PC-3 (cell line): ENCODE measurements at regions not wholly inside any gene's neighbourhood (a gene's known extent, or its start where the extent isn't known, plus 50 kb on each side); places are given as distances from the start of the nearest gene placed in this dataset.
A peak's percentile ranks its signal among the peaks of the same experiment; 100 is the strongest.

ENCODE experiments used
- ATAC-seq: fragments of 200-7000 bp; cut with Tn5 transposase; 2 replicates; pipeline ENCODE4 v1.9.1; 2020; ENCODE audit warnings: mild to moderate bottlenecking, moderate library complexity
- BruUV-seq: library from RNA; stranded (reverse); fragments of 400-500 nt; replicated peaks from 2 replicates; lab custom pipeline; 2021; lab: Mats Ljungman, UMichigan
- CTCF ChIA-PET: fragments of 300-600 bp; sonication (Branson Sonifier 250); formaldehyde crosslinking; loops from one replicate; lab custom pipeline; 2022; ENCODE audit warnings: antibody characterized with exemption; lab: Charles Lee
- POLR2A ChIA-PET: fragments of 300-600 bp; sonication (Branson Sonifier 250); formaldehyde crosslinking; loops from one replicate; lab custom pipeline; 2022; ENCODE audit warnings: antibody characterized with exemption; ENCODE audit not compliant: unreplicated experiment; lab: Charles Lee
- DNase-seq: peaks from one replicate; pipeline ENCODE4 v3.0.0-alpha.2; 2015
- H2AFZ ChIP-seq: fragments of 300-600 bp; sonication (generic); 2 replicates; pipeline ENCODE4 v1.6.0; 2016; ENCODE audit warnings: antibody characterized with exemption, low read length
- H3F3A ChIP-seq: fragments of 300-600 bp; sonication (generic); one replicate; pipeline ENCODE4 v1.6.0; 2017; ENCODE audit warnings: antibody characterized with exemption, low read length, control low read depth, mild to moderate bottlenecking; ENCODE audit not compliant: unreplicated experiment
- H3K27ac ChIP-seq: fragments of 300-600 bp; sonication (generic); 2 replicates; pipeline ENCODE4 v1.5.1; 2016; ENCODE audit warnings: mild to moderate bottlenecking, low read length
- H3K27me3 ChIP-seq: fragments of 300-600 bp; sonication (generic); 2 replicates; pipeline ENCODE4 v1.6.1; 2016; ENCODE audit warnings: low read length, mixed read lengths
- H3K36me3 ChIP-seq: fragments of 300-600 bp; sonication (generic); 2 replicates; pipeline ENCODE4 v1.6.1; 2016; ENCODE audit warnings: low read depth, mixed run types, low read length, mixed read lengths
- H3K4me1 ChIP-seq: fragments of 300-600 bp; sonication (generic); 2 replicates; pipeline ENCODE4 v1.5.1; 2016; ENCODE audit warnings: low read length; ENCODE audit not compliant: insufficient read depth
- H3K4me2 ChIP-seq: fragments of 300-600 bp; sonication (generic); 2 replicates; pipeline ENCODE4 v1.6.0; 2016; ENCODE audit warnings: low read length
- H3K4me3 ChIP-seq: fragments of 300-600 bp; sonication (generic); 2 replicates; pipeline ENCODE4 v1.5.1; 2016; ENCODE audit warnings: mild to moderate bottlenecking, low read length, mixed read lengths
- H3K79me2 ChIP-seq: fragments of 300-600 bp; sonication (generic); 2 replicates; pipeline ENCODE4 v1.6.1; 2017; ENCODE audit warnings: low read length, mixed read lengths
- H3K9ac ChIP-seq: fragments of 300-600 bp; sonication (generic); 2 replicates; pipeline ENCODE4 v1.6.0; 2016; ENCODE audit warnings: mild to moderate bottlenecking, low read length
- H3K9me2 ChIP-seq: fragments of 300-600 bp; sonication (generic); replicated peaks from 2 replicates; pipeline ENCODE4 v1.6.1; 2016; ENCODE audit warnings: mixed run types, low read length, mixed read lengths
- H3K9me3 ChIP-seq: fragments of 300-600 bp; sonication (generic); 2 replicates; pipeline ENCODE4 v1.6.1; 2016; ENCODE audit warnings: low read length, mixed read lengths
- H4K20me1 ChIP-seq: fragments of 300-600 bp; sonication (generic); 2 replicates; pipeline ENCODE4 v1.6.1; 2016; ENCODE audit warnings: low read length, mixed read lengths
- CTCF ChIP-seq: fragments of 300-600 bp; sonication (generic); conservative IDR thresholded peaks from 2 replicates; pipeline ENCODE4 v1.5.1; 2017; ENCODE audit warnings: antibody characterized with exemption, low read depth, mild to moderate bottlenecking, low read length
- EZH2 ChIP-seq: fragments of 300-600 bp; sonication (generic); IDR thresholded peaks from one replicate; pipeline ENCODE4 v1.6.1; 2017; ENCODE audit warnings: antibody characterized with exemption, mild to moderate bottlenecking, low read length; ENCODE audit not compliant: unreplicated experiment
- EZH2phosphoT487 ChIP-seq: fragments of 300-600 bp; sonication (generic); IDR thresholded peaks from 2 replicates; pipeline ENCODE4 v1.6.1; 2018; ENCODE audit warnings: mild to moderate bottlenecking, antibody characterized with exemption, low read length, borderline replicate concordance
- intact Hi-C: fragments of 100-400 bp; cut with micrococcal nuclease; formaldehyde crosslinking; loops from 2 replicates; pipeline ENCODE4 v1.9.0; 2023

- ChIA-PET CTCF (no interaction called here), POLR2A (no interaction called here)
- H3K4me1 ChIP-seq: no peaks in the 10 kb centered on the region
- H3K4me3 ChIP-seq: no peak overlapping the region
- no peak overlapping the region for H3K27ac ChIP-seq
- no peaks in the 10 kb centered on the region for H3F3A ChIP-seq
- H4K20me1 ChIP-seq: no peaks in the 10 kb centered on the region
- H3K79me2 ChIP-seq: no peaks in the 10 kb centered on the region
- no peak for ATAC-seq
- TF ChIP-seq CTCF (no peak), EZH2 (no peak), EZH2phosphoT487 (no peak)
- intact Hi-C loops: no loop called here
- no peaks in the 10 kb centered on the region for H3K9me2 ChIP-seq
- no peaks in the 10 kb centered on the region for H3K9me3 ChIP-seq
- no peak overlapping the region for H3K9ac ChIP-seq
- H3K36me3 ChIP-seq: no peaks in the 10 kb centered on the region
- no peak overlapping the region for H2AFZ ChIP-seq
- no TSS peak for BruUV-seq
- H3K4me2 ChIP-seq: no peak overlapping the region
- DNase-seq: no peak
- H3K27me3 ChIP-seq: peaks cover 64% of the 10 kb centered on the region
These were observed 236.8 kb upstream of the AVPR1A start for GRCh38 chr12:63387771-63388170.

GRCh38 chr12:63382930-63383329, 231.9 kb upstream of the AVPR1A start:
- DNase-seq: no peak
- H3K9me2 ChIP-seq: no peaks in the 10 kb centered on the region
- intact Hi-C loops: no loop called here
- no peak overlapping the region for H3K9ac ChIP-seq
- no peaks in the 10 kb centered on the region for H4K20me1 ChIP-seq
- H3K36me3 ChIP-seq: no peaks in the 10 kb centered on the region
- H3F3A ChIP-seq: no peaks in the 10 kb centered on the region
- no peak overlapping the region for H3K27ac ChIP-seq
- H3K79me2 ChIP-seq: no peaks in the 10 kb centered on the region
- peaks cover 29% of the 10 kb centered on the region for H3K27me3 ChIP-seq
- no peaks in the 10 kb centered on the region for H3K4me1 ChIP-seq
- H2AFZ ChIP-seq: no peak overlapping the region
- no peak for ATAC-seq
- ChIA-PET POLR2A (no interaction called here), CTCF (no interaction called here)
- no TSS peak for BruUV-seq
- H3K4me2 ChIP-seq: no peak overlapping the region
- no peak for TF ChIP-seq EZH2
- TF ChIP-seq CTCF: no peak
- no peaks in the 10 kb centered on the region for H3K9me3 ChIP-seq
- H3K4me3 ChIP-seq: no peak overlapping the region

- no peaks in the 10 kb centered on the region for H3K9me3 ChIP-seq
- H3K9ac ChIP-seq: no peak overlapping the region
- no peak for TF ChIP-seq CTCF
- TF ChIP-seq EZH2phosphoT487: no peak
- no peak for TF ChIP-seq EZH2
- intact Hi-C loops: no loop called here
- H3K79me2 ChIP-seq: no peaks in the 10 kb centered on the region
- H3K9me2 ChIP-seq: no peaks in the 10 kb centered on the region
- ATAC-seq (no peak), DNase-seq (peak; percentile 16)
- no peaks in the 10 kb centered on the region for H3K36me3 ChIP-seq
- ChIA-PET CTCF (no interaction called here), POLR2A (no interaction called here)
- H3K4me1 ChIP-seq: no peaks in the 10 kb centered on the region
- peaks cover 29% of the 10 kb centered on the region for H3K27me3 ChIP-seq
- no peak overlapping the region for H3K4me3 ChIP-seq
- no peak overlapping the region for H3K4me2 ChIP-seq
- no peaks in the 10 kb centered on the region for H3F3A ChIP-seq
- H3K27ac ChIP-seq: no peak overlapping the region
- no peak overlapping the region for H2AFZ ChIP-seq
- BruUV-seq: no TSS peak
- no peaks in the 10 kb centered on the region for H4K20me1 ChIP-seq
These were observed 211.8 kb upstream of the AVPR1A start for GRCh38 chr12:63362791-63363190.
